ENCODE measurements at regions not wholly inside any gene's neighbourhood (a gene's known extent, or its start where the extent isn't known, plus 50 kb on each side); places are given as distances from the start of the nearest gene placed in this dataset.
A peak's percentile ranks its signal among the peaks of the same experiment; 100 is the strongest.
"Not testable (repeated sequence)": the region's sequence is repeated elsewhere in the genome, so short reads cannot be mapped to it uniquely, and the experiment has no call there.

DNA sequence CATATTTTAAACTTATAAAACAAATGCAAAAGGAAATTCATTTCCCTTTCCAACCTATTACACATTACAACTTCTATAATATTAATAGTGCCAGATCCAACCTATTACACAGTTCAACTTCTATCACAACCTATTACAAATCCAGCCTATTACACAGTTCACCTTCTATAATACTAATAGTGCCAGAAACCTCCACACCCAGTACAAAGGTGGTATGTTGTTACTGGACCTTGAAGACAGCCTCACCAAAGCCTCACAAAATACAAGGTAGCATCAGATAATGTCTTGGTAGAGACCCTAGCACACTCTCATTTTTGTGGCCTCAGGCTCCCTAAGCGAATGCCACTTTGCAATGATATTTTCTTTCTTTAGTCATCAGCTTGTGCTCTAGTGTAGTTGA lies 68.7 kb upstream of the PELI2 start:
- DNase-seq (ENCODE audit: low spot score), result no peak

DNA sequence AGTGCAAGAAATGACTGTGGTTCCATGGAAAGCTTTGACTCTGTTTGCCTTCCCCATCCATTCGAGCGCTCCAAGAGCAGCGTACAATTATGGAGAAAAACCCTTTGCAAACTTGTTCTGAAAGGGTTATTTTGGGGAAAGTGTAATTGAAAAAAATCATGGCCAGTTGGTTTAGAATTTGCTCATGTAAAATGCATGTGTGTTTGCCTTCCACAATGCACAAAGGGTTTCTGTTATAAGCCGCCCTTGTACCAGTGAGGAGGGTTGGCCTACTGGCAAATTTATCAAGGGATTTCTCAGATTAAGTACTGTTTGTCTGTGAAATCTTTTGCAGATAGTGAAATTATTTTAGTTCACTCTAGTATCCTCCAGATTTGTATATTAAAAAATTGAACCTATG lies 62.7 kb upstream of the PELI2 start:
- peak; percentile 77 for DNase-seq (ENCODE audit: low spot score)

DNA sequence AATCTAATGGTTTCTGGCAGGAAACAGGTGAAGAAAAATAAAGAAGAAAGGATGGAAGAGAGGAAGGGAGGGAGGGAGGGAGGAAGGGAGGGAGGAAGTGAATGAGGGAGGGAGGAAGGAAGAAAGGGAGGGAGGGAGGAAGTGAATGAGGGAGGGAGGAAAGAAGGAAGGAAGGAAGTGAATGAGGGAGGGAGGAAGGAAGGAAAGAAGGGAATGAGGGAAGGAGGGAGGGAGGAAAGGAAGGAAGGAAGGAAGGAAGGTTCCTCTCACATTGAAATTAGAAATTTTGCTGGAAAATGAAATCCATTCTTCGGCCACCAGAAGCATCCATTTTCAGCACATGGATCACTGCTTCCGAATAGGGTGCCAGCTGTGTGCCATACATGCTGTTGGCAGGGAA lies 62.2 kb upstream of the PELI2 start:
- no peak for DNase-seq (ENCODE audit: low spot score)

DNA sequence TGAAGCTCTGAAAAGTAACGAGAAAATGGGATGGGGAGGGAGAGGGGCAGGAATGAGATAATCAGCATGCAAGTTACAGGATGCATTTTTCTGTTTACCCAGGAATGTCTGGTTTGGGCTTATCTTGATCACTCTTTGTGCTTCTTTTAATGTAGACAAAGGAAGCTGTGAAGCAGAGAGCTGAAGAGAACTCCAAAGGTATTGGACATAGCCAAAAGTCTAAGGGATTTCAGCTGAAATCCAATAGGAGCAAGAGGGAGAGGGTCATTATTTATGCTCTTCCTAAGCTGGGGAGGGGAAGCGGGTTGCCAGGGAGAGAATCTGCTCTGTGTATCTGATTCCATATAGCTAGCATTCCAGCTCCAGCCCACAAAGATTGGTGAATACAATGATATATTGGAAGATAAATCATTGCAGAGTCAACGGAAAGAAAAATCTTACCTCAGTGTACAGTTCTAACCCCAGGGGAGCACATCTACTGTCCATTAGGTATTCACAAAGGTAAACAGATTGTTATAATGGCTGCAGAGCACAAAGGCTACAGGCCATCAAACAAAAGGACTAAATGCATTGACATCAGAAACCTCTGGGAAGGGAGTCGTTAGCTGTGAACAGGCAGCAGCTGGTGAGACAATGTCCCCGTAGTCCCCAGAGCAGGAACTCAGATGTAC lies 61.0 kb upstream of the PELI2 start:
- no peak for DNase-seq (ENCODE audit: low spot score)

DNA sequence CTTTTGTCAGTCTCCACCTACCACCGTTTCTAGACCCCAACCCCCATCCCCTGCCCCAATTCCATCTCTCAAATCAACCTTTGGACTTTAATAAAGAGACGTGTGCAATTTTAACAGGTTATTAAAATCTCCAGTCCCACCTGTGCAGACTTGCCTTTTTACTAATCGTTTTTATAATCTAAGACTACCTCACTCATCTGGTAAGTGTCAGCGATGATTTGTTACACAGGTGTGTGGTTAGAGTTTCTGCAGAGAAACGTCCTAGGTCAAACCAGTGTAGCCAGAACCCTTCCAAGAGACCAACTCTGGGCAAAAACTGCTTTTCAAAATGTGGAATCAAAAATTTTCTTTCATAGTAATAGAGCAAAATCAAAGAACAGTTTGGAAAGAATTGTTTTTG lies 60.4 kb upstream of the PELI2 start:
- DNase-seq (ENCODE audit: low spot score), result no peak

DNA sequence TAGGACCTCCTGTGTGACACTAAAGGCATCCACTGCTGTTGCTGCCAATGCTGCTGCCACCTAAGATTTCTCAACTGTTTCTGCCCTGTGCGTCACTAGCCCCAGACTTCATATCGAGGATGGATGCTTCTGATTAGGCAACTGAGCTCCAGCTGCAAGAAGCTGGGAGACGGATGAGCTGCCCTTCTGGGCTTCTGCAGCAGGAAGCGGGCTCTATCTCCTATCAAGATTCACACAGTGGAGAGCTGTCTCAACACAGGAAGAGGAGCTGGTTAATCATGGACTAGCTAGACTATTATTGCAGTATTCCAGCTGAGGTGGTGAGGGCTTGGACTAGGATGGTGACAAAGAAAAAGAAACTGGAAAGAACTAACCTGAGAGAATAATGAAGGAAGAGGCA lies 59.2 kb upstream of the PELI2 start:
- no peak for DNase-seq (ENCODE audit: low spot score)

DNA sequence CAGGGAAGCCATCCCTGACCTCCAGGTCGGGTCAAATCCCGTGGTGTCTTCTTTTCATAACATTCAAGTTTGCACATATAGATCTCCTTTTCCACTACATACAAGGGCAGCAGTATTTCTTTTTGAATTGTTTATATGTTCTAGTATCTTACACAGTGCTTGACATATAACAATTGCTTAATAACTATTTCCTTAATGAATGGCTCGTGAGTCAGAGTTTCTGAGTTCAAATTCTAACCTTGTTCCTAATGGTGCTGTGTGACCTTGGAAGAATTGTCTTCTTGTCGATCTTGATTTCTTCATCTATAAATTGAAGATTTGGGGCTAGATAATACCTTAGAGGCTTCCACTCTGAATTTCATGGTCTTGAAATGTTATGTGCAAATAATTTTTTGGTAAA lies 57.2 kb upstream of the PELI2 start:
- DNase-seq (ENCODE audit: low spot score), result no peak

DNA sequence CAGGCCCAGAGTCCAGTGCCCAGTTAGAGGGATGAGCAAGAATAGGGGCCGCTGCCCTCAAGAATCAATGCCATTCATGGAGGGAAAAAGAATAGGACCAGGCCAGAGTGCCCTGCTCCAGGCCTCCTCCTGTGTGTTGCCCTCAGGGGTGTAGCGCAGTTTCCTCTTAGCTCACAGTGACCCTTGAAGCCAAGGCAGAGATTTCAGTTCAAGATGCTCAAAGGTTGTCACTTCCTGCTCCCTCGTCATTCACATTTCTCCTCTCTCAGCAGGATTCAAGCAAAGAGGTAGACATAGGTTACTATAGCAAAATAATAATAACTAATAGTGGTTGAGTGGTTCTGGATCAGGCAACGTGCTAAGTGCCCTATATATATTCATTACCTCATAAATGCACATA lies 55.1 kb upstream of the PELI2 start:
- no peak for DNase-seq (ENCODE audit: low spot score)

DNA sequence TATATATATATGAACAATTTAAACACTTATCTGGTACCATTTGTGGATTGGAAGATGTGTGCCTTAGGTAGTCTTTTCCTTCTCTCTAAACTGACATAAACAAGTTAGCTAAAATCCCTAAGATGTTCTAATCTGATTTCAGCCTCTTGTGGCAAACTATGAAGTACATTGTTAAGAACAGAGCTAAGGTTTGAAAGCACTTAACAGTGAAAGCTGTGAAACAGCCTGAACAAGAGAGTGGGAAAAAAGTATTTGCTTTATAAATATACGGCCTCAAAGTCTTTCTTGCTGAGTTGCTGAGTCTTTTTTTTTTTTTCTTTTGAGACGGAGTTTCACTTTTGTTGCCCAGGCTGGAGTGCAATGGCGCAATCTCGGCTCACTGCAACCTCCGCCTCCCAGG lies 53.7 kb upstream of the PELI2 start:
- no peak for DNase-seq (ENCODE audit: low spot score)

DNA sequence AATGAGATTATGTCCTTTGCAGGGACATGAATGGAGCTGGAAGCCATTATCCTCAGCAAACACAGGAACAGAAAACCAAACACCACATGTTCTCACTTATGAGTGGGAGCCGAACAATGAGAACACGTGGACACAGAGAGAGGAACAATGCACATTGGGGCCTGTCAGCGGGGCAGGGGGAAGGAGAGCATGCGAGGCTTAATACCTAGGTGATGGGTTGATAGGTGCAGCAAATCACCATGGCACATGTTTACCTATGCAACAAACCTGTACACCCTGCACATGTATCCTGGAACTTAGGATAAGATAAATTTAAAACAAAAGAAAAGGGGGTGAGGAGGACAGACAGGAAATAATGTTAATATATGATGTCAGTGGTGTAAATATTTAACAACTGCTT lies 53.0 kb upstream of the PELI2 start:
- DNase-seq (ENCODE audit: low spot score), result not testable (repeated sequence)

DNA sequence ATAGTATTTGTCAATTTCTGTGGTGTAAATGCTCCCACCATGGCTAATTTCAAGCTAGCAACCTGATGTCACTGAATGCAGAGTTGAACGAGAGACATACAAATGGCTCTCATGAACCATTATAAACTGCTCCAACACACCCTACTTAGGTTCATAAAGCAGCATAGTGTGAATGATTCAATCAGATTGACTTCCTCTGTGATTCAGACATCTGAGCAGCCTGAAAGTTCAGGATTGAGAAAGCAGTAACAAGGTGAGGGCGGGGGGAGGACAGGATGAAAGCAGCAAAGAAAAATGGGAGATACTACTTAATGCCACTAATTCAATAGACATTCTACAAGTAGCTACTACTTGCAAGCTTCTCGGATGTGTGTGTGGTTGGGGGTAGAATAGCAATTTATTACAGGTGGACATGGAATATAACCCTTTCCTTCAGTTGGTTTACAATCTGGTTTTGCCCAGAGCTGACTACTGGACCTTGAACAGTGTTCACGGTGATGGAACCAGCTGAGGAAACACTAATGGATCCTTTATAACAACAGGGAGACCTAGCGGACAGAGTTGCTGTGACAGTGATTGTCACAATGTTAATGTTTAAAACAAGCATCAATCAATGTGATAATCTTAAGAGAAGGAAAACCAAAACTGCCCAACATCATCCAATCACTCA lies 52.5 kb upstream of the PELI2 start:
- DNase-seq (ENCODE audit: low spot score), result no peak
